Activated CD8-positive, alpha-beta memory T cell treated with anti-CD3 and anti-CD28 coated beads for 24 hours (primary cell): ENCODE measurements at regions not wholly inside any gene's neighbourhood (a gene's known extent, or its start where the extent isn't known, plus 50 kb on each side); places are given as distances from the start of the nearest gene placed in this dataset.
"Not testable (repeated sequence)": the region's sequence is repeated elsewhere in the genome, so short reads cannot be mapped to it uniquely, and the experiment has no call there.

Source experiments
- DNase-seq: peaks from one replicate; pipeline ENCODE4 v3.0.0-alpha.2; 2020

GRCh38 chr22:25398591-25399062 is 165.8 kb upstream of the GRK3 start:
- peak; percentile 68 for DNase-seq

- DNase-seq: no peak
These were observed 164.8 kb upstream of the GRK3 start for GRCh38 chr22:25399649-25400151.

- no peak for DNase-seq
These were observed 162.3 kb upstream of the GRK3 start for GRCh38 chr22:25402160-25402500.

- no peak for DNase-seq
These were observed 161.8 kb upstream of the GRK3 start for GRCh38 chr22:25402501-25403283.

- DNase-seq: no peak
These were observed 161.1 kb upstream of the GRK3 start for GRCh38 chr22:25403284-25403810.

GRCh38 chr22:25403811-25404471 is 160.5 kb upstream of the GRK3 start:
- peak; percentile 61 for DNase-seq

GRCh38 chr22:25404556-25404927 is 159.9 kb upstream of the GRK3 start:
- DNase-seq: peak; percentile 68

GRCh38 chr22:25404928-25405816 is 159.3 kb upstream of the GRK3 start:
- peak; percentile 84 for DNase-seq

- DNase-seq: no peak
These were observed 158.5 kb upstream of the GRK3 start for GRCh38 chr22:25405841-25406509.

- DNase-seq: no peak
These were observed 157.8 kb upstream of the GRK3 start for GRCh38 chr22:25406510-25407210.

GRCh38 chr22:25407226-25407858 is 157.1 kb upstream of the GRK3 start:
- no peak for DNase-seq

GRCh38 chr22:25407859-25408229 is 156.6 kb upstream of the GRK3 start:
- DNase-seq: no peak

- DNase-seq: no peak
These were observed 155.2 kb upstream of the GRK3 start for GRCh38 chr22:25409240-25409639.

- DNase-seq: no peak
These were observed 153.6 kb upstream of the GRK3 start for GRCh38 chr22:25410849-25411248.

- no peak for DNase-seq
These were observed 150.9 kb upstream of the GRK3 start for GRCh38 chr22:25413620-25414019.

- DNase-seq: not testable (repeated sequence)
These were observed 148.7 kb upstream of the GRK3 start for GRCh38 chr22:25415731-25416130.

- DNase-seq: not testable (repeated sequence)
These were observed 146.6 kb upstream of the GRK3 start for GRCh38 chr22:25417826-25418225.

GRCh38 chr22:25419247-25420113 is 145.0 kb upstream of the GRK3 start:
- no peak for DNase-seq

- DNase-seq: not testable (repeated sequence)
These were observed 144.4 kb upstream of the GRK3 start for GRCh38 chr22:25420114-25420441.

- DNase-seq: no peak
These were observed 144.0 kb upstream of the GRK3 start for GRCh38 chr22:25420471-25420924.
